ENCODE measurements at regions not wholly inside any gene's neighbourhood (a gene's known extent, or its start where the extent isn't known, plus 50 kb on each side); places are given as distances from the start of the nearest gene placed in this dataset.

GRCh38 chr20:9912858-9913434, 74.1 kb upstream of the PAK5 start (continued):
- TF ChIP-seq EZH2phosphoT487 (IDR thresholded peaks at IDR 0.05; ENCODE audit: borderline replicate concordance, low read depth): no peak

- Histone ChIP-seq H2AFZ (ENCODE audit: low read depth) (no peak overlapping the region), H3K36me3 (replicated peaks in 1 of 2; ENCODE audit: control insufficient read depth in 1 of 2, insufficient read depth in 2 of 2, low read length in 1 of 2) (no peaks in the 10 kb centered on the region), H3K9me3 (no peaks in the 10 kb centered on the region), H3K9me2 (no peaks in the 10 kb centered on the region), H3K4me2 (no peak overlapping the region), H3K4me1 (ENCODE audit: control insufficient read depth in 1 of 2, insufficient read depth in 2 of 2, low read depth in 1 of 2, low read length in 1 of 2) (no peaks in the 10 kb centered on the region), H3F3A (replicated peaks; ENCODE audit: insufficient read depth) (no peaks in the 10 kb centered on the region), H3K9ac (no peak overlapping the region), H3K27me3 (ENCODE audit: insufficient read depth) (peaks cover 6% of the 10 kb centered on the region; the same call in 1 of the 2 replicates), H4K20me1 (ENCODE audit: insufficient read depth) (no peaks in the 10 kb centered on the region), H3K79me2 (ENCODE audit: insufficient read depth) (no peaks in the 10 kb centered on the region), H3K27ac (ENCODE audit: low read depth in 2 of 2, low read length in 1 of 2) (no peak overlapping the region), H3K4me3 (ENCODE audit: low read depth in 2 of 2, low read length in 1 of 2) (no peak overlapping the region)
- TF ChIP-seq EP300 (IDR thresholded peaks at IDR 0.05; ENCODE audit: borderline replicate concordance in 1 of 2, low read depth in 1 of 2, low read length in 1 of 2) (no peak), EZH2phosphoT487 (IDR thresholded peaks at IDR 0.05; ENCODE audit: borderline replicate concordance, low read depth) (no peak), TCF12 (IDR thresholded peaks at IDR 0.05) (no peak), FOXJ3 (CRISPR knock-in tag; IDR thresholded peaks at IDR 0.05) (no peak), POLR2AphosphoS5 (IDR thresholded peaks at IDR 0.05; ENCODE audit: low read depth, low read length) (no peak), USF1 (IDR thresholded peaks at IDR 0.05; ENCODE audit: borderline replicate concordance, low read depth) (no peak), MXI1 (IDR thresholded peaks at IDR 0.05; ENCODE audit: low read depth, low read length) (no peak), GATA2 (CRISPR knock-in tag; IDR thresholded peaks at IDR 0.05) (no peak), REST (IDR thresholded peaks at IDR 0.05; ENCODE audit: low read depth, low read length) (no peak), MAX (IDR thresholded peaks at IDR 0.05; ENCODE audit: low read depth) (no peak)
- POLR2A ChIA-PET: no interaction called here
- no peak for DNase-seq
- WGBS (ENCODE audit: low lambda C conversion rate): 78% methylated on average over 5 of the region's 5 CpGs
- CTCF ChIA-PET: interaction anchor here (0.8 to 7.8 kb wide), 30 partner anchors 10 to 924 kb away, joined by 3 to 113 read pairs (median 4); partner anchors contain the start of gene PAK5
Measured at GRCh38 chr20:9912290-9912689, 73.4 kb upstream of the PAK5 start.

All from SK-N-SH (cell line).